HCT116 (cell line): ENCODE measurements at regions not wholly inside any gene's neighbourhood (a gene's known extent, or its start where the extent isn't known, plus 50 kb on each side); places are given as distances from the start of the nearest gene placed in this dataset.

Experiments
- ATAC-seq: fragments of 200-7000 bp; cut with Tn5 transposase; 2 replicates; pipeline ENCODE4 v1.9.1; 2020; ENCODE audit warnings: mild to moderate bottlenecking, moderate library complexity
- BruUV-seq: library from RNA; stranded (reverse); fragments of 400-500 nt; replicated peaks from 2 replicates; lab custom pipeline; 2021; lab: Mats Ljungman, UMichigan
- CTCF ChIA-PET: fragments of 300-600 bp; sonication (Branson Sonifier 250); formaldehyde crosslinking; loops from one replicate; lab custom pipeline; 2021; ENCODE audit warnings: antibody characterized with exemption; lab: Charles Lee
- POLR2A ChIA-PET: fragments of 300-600, 350-600 bp; sonication (Branson Sonifier 250); formaldehyde crosslinking; loops from one replicate; lab custom pipeline; 2021; ENCODE audit warnings: antibody characterized with exemption; lab: Charles Lee
- RAD21 ChIA-PET, 2 experiments: fragments of 300-600 bp; sonication (Branson Sonifier 250); formaldehyde crosslinking; loops; one replicate each; lab custom pipeline; 2023; ENCODE audit warnings: low total read pairs in 2 of 2; ENCODE audit not compliant: uncharacterized antibody in 2 of 2, unreplicated experiment in 2 of 2, low non-redundant PET in 1 of 2; lab: Charles Lee
- DNase-seq: peaks from one replicate; pipeline ENCODE4 v3.0.0-alpha.2; 2010; ENCODE audit warnings: low read depth, low spot score
- H2AFZ ChIP-seq: fragments of 200-600 bp; shearing (Covaris generic), sonication (generic); 2 replicates; pipeline ENCODE4 v1.6.1; 2017; ENCODE audit warnings: low read depth, mixed run types, mixed read lengths, antibody characterized with exemption, low read length; ENCODE audit not compliant: poor library complexity, severe bottlenecking
- H3K27ac ChIP-seq: 2 replicates; pipeline ENCODE4 v1.5.1; 2012; ENCODE audit warnings: low read depth, low read length
- H3K27me3 ChIP-seq: fragments of 200-600 bp; sonication (generic); 2 replicates; pipeline ENCODE4 v1.6.1; 2016; ENCODE audit warnings: mixed run types, low read length, mixed read lengths; ENCODE audit not compliant: insufficient read depth
- H3K36me3 ChIP-seq, 2 experiments: fragments of 200-500 bp in 1 of 2; fragments of 200-600 bp in 1 of 2; sonication (Bioruptor generic) in 1 of 2; sonication (generic) in 1 of 2; 2 replicates each; pipeline versions ENCODE4 v1.5.1 to v1.6.1; 2014 to 2016; ENCODE audit warnings: low read length in 2 of 2, inconsistent platforms in 1 of 2, mixed read lengths in 1 of 2, mixed run types in 1 of 2; ENCODE audit not compliant: insufficient read depth in 2 of 2, control insufficient read depth in 1 of 2
- H3K4me1 ChIP-seq, 2 experiments: fragments of 200-600 bp in 1 of 2; sonication (generic) in 1 of 2; 2 replicates each; pipeline versions ENCODE4 v1.5.1 to v1.6.1; 2012 to 2017; ENCODE audit warnings: low read length in 2 of 2, inconsistent platforms in 1 of 2, mild to moderate bottlenecking in 1 of 2, mixed read lengths in 1 of 2, mixed run types in 1 of 2, moderate library complexity in 1 of 2; ENCODE audit not compliant: insufficient read depth in 2 of 2, control insufficient read depth in 1 of 2
- H3K4me2 ChIP-seq: fragments of 200-600 bp; sonication (generic); 2 replicates; pipeline ENCODE4 v1.6.1; 2017; ENCODE audit warnings: mixed run types, low read length, mixed read lengths
- H3K4me3 ChIP-seq, 2 experiments: fragments of 200-600 bp in 1 of 2; sonication (generic) in 1 of 2; replicated peaks in 1 of 2; 2 replicates each; pipeline ENCODE4 v1.5.1; 2011 to 2016; ENCODE audit warnings: low read length in 2 of 2, control low read depth in 1 of 2, low read depth in 1 of 2, mild to moderate bottlenecking in 1 of 2, mixed read lengths in 1 of 2, mixed run types in 1 of 2
- H3K79me2 ChIP-seq: fragments of 200-600 bp; sonication (generic); 2 replicates; pipeline ENCODE4 v1.6.1; 2017; ENCODE audit warnings: mild to moderate bottlenecking, mixed run types, low read length, moderate library complexity, mixed read lengths; ENCODE audit not compliant: insufficient read depth
- H3K9ac ChIP-seq: fragments of 200-600 bp; sonication (generic); 2 replicates; pipeline ENCODE4 v1.6.1; 2016; ENCODE audit warnings: low read length, mixed read lengths
- H3K9me2 ChIP-seq: fragments of 200-600 bp; sonication (generic), shearing (Covaris generic); 2 replicates; pipeline ENCODE4 v1.6.1; 2017; ENCODE audit warnings: mixed run types, mild to moderate bottlenecking, moderate library complexity; ENCODE audit not compliant: insufficient read depth
- H3K9me3 ChIP-seq, 2 experiments: fragments of 200-500 bp in 1 of 2; fragments of 200-600 bp in 1 of 2; sonication (Bioruptor generic) in 1 of 2; sonication (generic) in 1 of 2; 2 replicates each; pipeline ENCODE4 v1.6.1; 2014 to 2017; ENCODE audit warnings: low read length in 2 of 2, mixed read lengths in 2 of 2, inconsistent platforms in 1 of 2, low read depth in 1 of 2, mild to moderate bottlenecking in 1 of 2, mixed run types in 1 of 2, moderate library complexity in 1 of 2; ENCODE audit not compliant: control insufficient read depth in 1 of 2, insufficient read depth in 1 of 2
- H4K20me1 ChIP-seq: fragments of 200-600 bp; sonication (generic), shearing (Covaris generic); 2 replicates; pipeline ENCODE4 v1.6.1; 2017; ENCODE audit warnings: mixed run types, mild to moderate bottlenecking, moderate library complexity; ENCODE audit not compliant: insufficient read depth
- ATF3 ChIP-seq: IDR thresholded peaks from 2 replicates; pipeline ENCODE4 v1.6.1; 2012
- CBX3 ChIP-seq: IDR thresholded peaks from 2 replicates; pipeline ENCODE4 v1.6.1; 2012; ENCODE audit warnings: low read depth
- CEBPB ChIP-seq: IDR thresholded peaks from 2 replicates; pipeline ENCODE4 v1.6.1; 2012; ENCODE audit warnings: low read depth
- CTCF ChIP-seq, 3 experiments: fragments of 200-600 bp in 1 of 3; sonication (generic) in 1 of 3; IDR thresholded peaks in 2 of 3; conservative IDR thresholded peaks in 1 of 3; 2 replicates each; pipeline ENCODE4 v1.5.1; 2012 to 2017; ENCODE audit warnings: low read depth in 2 of 3, low read length in 2 of 3, antibody characterized with exemption in 1 of 3, borderline replicate concordance in 1 of 3, control low read depth in 1 of 3, mild to moderate bottlenecking in 1 of 3, mixed read lengths in 1 of 3, mixed run types in 1 of 3, moderate library complexity in 1 of 3; ENCODE audit not compliant: insufficient read depth in 1 of 3
- EGR1 ChIP-seq: IDR thresholded peaks from 2 replicates; pipeline ENCODE4 v1.6.1; 2012; ENCODE audit warnings: low read depth
- ELF1 ChIP-seq: IDR thresholded peaks from 2 replicates; pipeline ENCODE4 v1.6.1; 2012; ENCODE audit warnings: low read depth, borderline replicate concordance
- EZH2 ChIP-seq: fragments of 200-600 bp; sonication (generic); IDR thresholded peaks from 2 replicates; pipeline ENCODE4 v1.6.1; 2017; ENCODE audit warnings: antibody characterized with exemption, mixed run types
- EZH2phosphoT487 ChIP-seq: fragments of 200-600 bp; IDR thresholded peaks from 2 replicates; pipeline ENCODE4 v1.6.1; 2018; ENCODE audit warnings: antibody characterized with exemption, borderline replicate concordance
- MAX ChIP-seq: IDR thresholded peaks from 2 replicates; pipeline ENCODE4 v1.6.1; 2012
- POLR2AphosphoS5 ChIP-seq: IDR thresholded peaks from 2 replicates; pipeline ENCODE4 v1.6.1; 2011; ENCODE audit warnings: mild to moderate bottlenecking, low read depth, low read length, moderate library complexity
- RAD21 ChIP-seq: IDR thresholded peaks from 2 replicates; pipeline ENCODE4 v1.6.1; 2012; ENCODE audit warnings: low read depth, mild to moderate bottlenecking
- SIN3A ChIP-seq: IDR thresholded peaks from 2 replicates; pipeline ENCODE4 v1.6.1; 2012; ENCODE audit warnings: low read depth
- SP1 ChIP-seq: IDR thresholded peaks from 2 replicates; pipeline ENCODE4 v1.6.1; 2012; ENCODE audit warnings: low read depth
- SRF ChIP-seq: IDR thresholded peaks from 2 replicates; pipeline ENCODE4 v1.6.1; 2012; ENCODE audit warnings: low read depth
- ZBTB33 ChIP-seq: IDR thresholded peaks from 2 replicates; pipeline ENCODE4 v1.6.1; 2011; ENCODE audit warnings: mild to moderate bottlenecking, low read length, moderate library complexity; ENCODE audit not compliant: insufficient replicate concordance; ENCODE audit errors: extremely low read depth
- ZNF274 ChIP-seq: fragments of 200-500 bp; sonication (Bioruptor generic); IDR thresholded peaks from 2 replicates; pipeline ENCODE4 v1.6.1; 2014; ENCODE audit warnings: mild to moderate bottlenecking, low read depth, low read length, inconsistent platforms
- intact Hi-C: fragments of 100-400 bp; cut with micrococcal nuclease; formaldehyde crosslinking; loops from 2 replicates; pipeline ENCODE4 v1.10.0; 2022

DNA sequence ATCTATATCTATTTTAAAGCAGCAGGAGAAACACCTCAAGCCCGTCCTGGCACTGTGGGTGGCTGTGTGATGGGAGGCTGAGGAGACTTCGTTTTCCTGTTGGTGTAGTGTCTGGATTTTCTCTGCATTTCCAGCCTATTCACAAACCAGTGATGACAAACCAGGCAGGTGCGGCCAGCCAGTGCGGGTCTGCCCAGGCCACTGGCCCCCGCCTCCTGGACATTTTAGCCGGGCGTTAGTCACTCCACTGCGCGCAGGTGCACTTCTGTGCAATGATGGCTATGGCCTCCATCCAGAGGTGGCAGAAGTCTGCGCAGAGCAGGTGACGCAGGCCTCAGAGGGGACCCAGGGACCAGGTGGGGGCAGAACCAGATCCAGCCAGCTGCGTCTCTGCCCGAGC is 64.9 kb upstream of the PITRM1 start:
- POLR2A ChIA-PET: interaction anchor here (0.6 kb wide), 1 partner anchor 1554 kb away, joined by 4 read pairs; no protein-coding TSS in a partner anchor
- no peaks in the 10 kb centered on the region for H3K9me2 ChIP-seq
- no peak overlapping the region for H3K4me2 ChIP-seq
- no peak for TF ChIP-seq SRF
- TF ChIP-seq ZNF274: no peak
- intact Hi-C loops: loop anchor here (5.0 kb wide), 2 partner anchors 540 to 1030 kb away; no protein-coding TSS in a partner anchor
- CTCF ChIA-PET: no interaction called here
- H3K27me3 ChIP-seq: no peaks in the 10 kb centered on the region
- RAD21 ChIA-PET: no interaction called here
- no peak overlapping the region for H3K4me3 ChIP-seq
- no peak overlapping the region for H3K27ac ChIP-seq
- ATAC-seq: no peak
- no peak for DNase-seq
- H2AFZ ChIP-seq: no peak overlapping the region
- H3K79me2 ChIP-seq: no peaks in the 10 kb centered on the region
- H3K9me3 ChIP-seq: no peaks in the 10 kb centered on the region
- no peak overlapping the region for H3K9ac ChIP-seq
- H4K20me1 ChIP-seq: no peaks in the 10 kb centered on the region
- H3K36me3 ChIP-seq: no peaks in the 10 kb centered on the region
- no TSS peak for BruUV-seq
- H3K4me1 ChIP-seq: no peaks in the 10 kb centered on the region

GRCh38 chr10:3236644-3237404 is 64.2 kb upstream of the PITRM1 start:
- H3K27me3 ChIP-seq: no peaks in the 10 kb centered on the region
- no peak overlapping the region for H3K4me3 ChIP-seq
- TF ChIP-seq ELF1 (no peak), SIN3A (no peak), EZH2 (no peak), RAD21 (no peak), CTCF (IDR thresholded peaks at IDR 0.05 in 2 of 3, conservative IDR thresholded peaks at IDR 0.05 in 1 of 3; ENCODE audit: borderline replicate concordance in 1 of 3, insufficient read depth in 1 of 3, low read depth in 2 of 3, low read length in 2 of 3) (no peak), POLR2AphosphoS5 (no peak), ZBTB33 (no peak), MAX (no peak), CEBPB (no peak), ATF3 (no peak), EZH2phosphoT487 (no peak), EGR1 (no peak), SP1 (no peak), CBX3 (no peak)

More at GRCh38 chr10:3236644-3237404, 64.2 kb upstream of the PITRM1 start:
- Histone ChIP-seq H3K4me2 (no peak overlapping the region), H3K36me3 (no peaks in the 10 kb centered on the region), H3K9me2 (no peaks in the 10 kb centered on the region), H3K27ac (no peak overlapping the region), H3K79me2 (no peaks in the 10 kb centered on the region), H4K20me1 (no peaks in the 10 kb centered on the region), H2AFZ (no peak overlapping the region), H3K4me1 (no peaks in the 10 kb centered on the region; a peak in 1 of 4 replicates), H3K9me3 (no peaks in the 10 kb centered on the region), H3K9ac (no peak overlapping the region)
- no TSS peak for BruUV-seq
- RAD21 ChIA-PET: no interaction called here
- POLR2A ChIA-PET: interaction anchor here (0.6 kb wide), 1 partner anchor 1555 kb away, joined by 4 read pairs; no protein-coding TSS in a partner anchor
- DNase-seq: no peak
- intact Hi-C loops: loop anchor here (5.0 kb wide), 2 partner anchors 540 to 1030 kb away; no protein-coding TSS in a partner anchor
- no peak for ATAC-seq
- CTCF ChIA-PET: no interaction called here
